Sigmoid colon (tissue), 6 donors: ENCODE measurements at regions not wholly inside any gene's neighbourhood (a gene's known extent, or its start where the extent isn't known, plus 50 kb on each side); places are given as distances from the start of the nearest gene placed in this dataset.

Source experiments
- DNase-seq: peaks from one replicate; pipeline ENCODE4 v3.0.0-alpha.2; 2019
- H3K27ac ChIP-seq, 4 donors: fragments of 200-600 bp; sonication (generic); one replicate each; pipeline ENCODE4 v1.5.1; 2016 to 2019; ENCODE audit warnings: mild to moderate bottlenecking in 1 of 4
- H3K27me3 ChIP-seq, 3 donors: fragments of 200-600 bp; sonication (generic); one replicate each; pipeline ENCODE4 v1.5.1; 2019; ENCODE audit warnings: mild to moderate bottlenecking in 1 of 3
- H3K36me3 ChIP-seq, 4 donors: fragments of 200-600 bp; sonication (generic); one replicate each; pipeline ENCODE4 v1.5.1; 2016 to 2019
- H3K4me1 ChIP-seq, 4 donors: fragments of 200-600 bp; sonication (generic); one replicate each; pipeline ENCODE4 v1.5.1; 2017 to 2019
- H3K4me3 ChIP-seq, 4 donors: fragments of 200-600 bp; sonication (generic); one replicate each; pipeline ENCODE4 v1.5.1; 2017 to 2019; ENCODE audit warnings: mild to moderate bottlenecking in 2 of 4, moderate library complexity in 1 of 4
- H3K9me3 ChIP-seq, 4 donors: fragments of 200-600 bp in 3 of 4; sonication (generic) in 3 of 4; one replicate each; pipeline versions ENCODE4 v1.5.1 to v1.6.1; 2013 to 2019
- EP300 ChIP-seq, 4 donors: sonication (generic); formaldehyde crosslinking; IDR thresholded peaks; one replicate each; pipeline ENCODE4 v1.6.1; 2017; ENCODE audit warnings: antibody characterized with exemption in 4 of 4
- POLR2A ChIP-seq, 2 donors: fragments of 450-650 bp; IDR thresholded peaks; one replicate each; pipeline ENCODE4 v1.6.1; 2016; ENCODE audit warnings: antibody characterized with exemption in 2 of 2, mild to moderate bottlenecking in 2 of 2, moderate library complexity in 2 of 2
- POLR2AphosphoS5 ChIP-seq, 4 donors: sonication (generic); formaldehyde crosslinking; IDR thresholded peaks; one replicate each; pipeline ENCODE4 v1.6.1; 2017; ENCODE audit warnings: antibody characterized with exemption in 4 of 4
- WGBS, 2 donors: extraction: QIAGEN DNeasy Blood & Tissue Kit; methylation state at CpG; one replicate each; pipeline ENCODE4 v1.1.7; 2013; 5-methylcytosine and 5-hydroxymethylcytosine counted together
- intact Hi-C: fragments of 100-400 bp; cut with DNase I; formaldehyde crosslinking; loops from one replicate; pipeline ENCODE4 v1.15.1; 2023
- TF ChIP-seq, protein P1 (sequence below), 4 experiments: fragments of 450-650 bp in 3 of 4; fragments of 200-600 bp in 1 of 4; IDR thresholded peaks; one replicate each; pipeline ENCODE4 v1.5.1; 2016 to 2019; ENCODE audit warnings: antibody characterized with exemption in 4 of 4, mild to moderate bottlenecking in 3 of 4, moderate library complexity in 2 of 4
- donor health status: healthy with polysubstance abuse.
- donor health status: healthy.

DNA sequence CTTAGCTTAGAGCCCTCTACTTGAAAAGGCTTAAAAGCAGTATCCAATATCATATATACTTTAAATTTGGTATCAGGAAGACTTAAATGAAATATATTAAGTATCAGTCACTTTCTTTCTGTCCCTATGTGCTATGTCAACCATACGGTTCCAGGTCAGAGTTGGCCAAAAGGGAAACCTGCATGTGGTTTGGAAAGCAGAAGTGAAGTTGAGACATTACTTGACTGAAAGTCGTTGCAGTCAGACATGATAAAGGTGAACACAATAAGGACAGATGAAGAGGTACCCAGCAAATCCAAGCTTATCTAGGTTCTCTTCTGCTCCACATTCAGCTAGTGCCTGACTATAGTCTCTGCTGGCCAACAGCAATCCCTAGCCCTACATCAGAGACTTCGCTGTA lies 336.8 kb downstream of the KCNA4 start:
- DNase-seq, result no peak
- no peak overlapping the region for H3K27ac ChIP-seq
- 77 to 78% methylated on average over 3 of the region's 3 CpGs for WGBS, 2 donors
- H3K27me3 ChIP-seq, result no peaks in the 10 kb centered on the region
- no peak overlapping the region for H3K4me3 ChIP-seq
- H3K4me1 ChIP-seq, result no peaks in the 10 kb centered on the region
- intact Hi-C loops, result no loop called here
- H3K9me3 ChIP-seq, result no peaks in the 10 kb centered on the region
- no peaks in the 10 kb centered on the region for H3K36me3 ChIP-seq
- TF ChIP-seq EP300 (IDR thresholded peaks at IDR 0.05) (no peak), POLR2A (IDR thresholded peaks at IDR 0.05) (no peak), POLR2AphosphoS5 (IDR thresholded peaks at IDR 0.05) (no peak)

DNA sequence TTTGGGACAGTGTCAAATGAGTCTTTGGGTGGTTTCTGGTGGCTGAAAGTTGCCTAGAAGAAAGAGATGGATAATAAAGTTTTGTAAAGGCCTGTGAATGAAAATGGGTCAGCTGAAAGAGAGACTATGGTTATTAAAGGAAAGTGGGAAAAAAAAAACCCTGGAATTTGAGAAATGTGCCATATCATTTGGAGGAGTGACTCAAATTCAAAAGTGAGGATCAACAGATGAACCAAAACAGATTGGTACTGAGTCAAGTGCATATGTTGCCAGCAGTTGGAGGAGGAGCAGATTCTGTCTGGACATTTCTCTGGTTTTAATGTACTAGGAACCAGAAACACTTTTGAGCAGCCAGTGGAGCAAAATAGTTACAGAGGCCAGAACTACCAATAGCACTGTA lies 339.8 kb downstream of the KCNA4 start:
- Histone ChIP-seq H3K4me1 (no peaks in the 10 kb centered on the region), H3K27me3 (no peaks in the 10 kb centered on the region), H3K9me3 (no peaks in the 10 kb centered on the region), H3K27ac (no peak overlapping the region), H3K36me3 (no peaks in the 10 kb centered on the region), H3K4me3 (no peak overlapping the region)
- TF ChIP-seq, protein P1, sequence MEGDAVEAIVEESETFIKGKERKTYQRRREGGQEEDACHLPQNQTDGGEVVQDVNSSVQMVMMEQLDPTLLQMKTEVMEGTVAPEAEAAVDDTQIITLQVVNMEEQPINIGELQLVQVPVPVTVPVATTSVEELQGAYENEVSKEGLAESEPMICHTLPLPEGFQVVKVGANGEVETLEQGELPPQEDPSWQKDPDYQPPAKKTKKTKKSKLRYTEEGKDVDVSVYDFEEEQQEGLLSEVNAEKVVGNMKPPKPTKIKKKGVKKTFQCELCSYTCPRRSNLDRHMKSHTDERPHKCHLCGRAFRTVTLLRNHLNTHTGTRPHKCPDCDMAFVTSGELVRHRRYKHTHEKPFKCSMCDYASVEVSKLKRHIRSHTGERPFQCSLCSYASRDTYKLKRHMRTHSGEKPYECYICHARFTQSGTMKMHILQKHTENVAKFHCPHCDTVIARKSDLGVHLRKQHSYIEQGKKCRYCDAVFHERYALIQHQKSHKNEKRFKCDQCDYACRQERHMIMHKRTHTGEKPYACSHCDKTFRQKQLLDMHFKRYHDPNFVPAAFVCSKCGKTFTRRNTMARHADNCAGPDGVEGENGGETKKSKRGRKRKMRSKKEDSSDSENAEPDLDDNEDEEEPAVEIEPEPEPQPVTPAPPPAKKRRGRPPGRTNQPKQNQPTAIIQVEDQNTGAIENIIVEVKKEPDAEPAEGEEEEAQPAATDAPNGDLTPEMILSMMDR (IDR thresholded peaks at IDR 0.05), result no peak
- TF ChIP-seq POLR2AphosphoS5 (IDR thresholded peaks at IDR 0.05) (no peak), POLR2A (IDR thresholded peaks at IDR 0.05) (no peak), EP300 (IDR thresholded peaks at IDR 0.05) (no peak)
- no peak for DNase-seq
- intact Hi-C loops, result no loop called here

DNA sequence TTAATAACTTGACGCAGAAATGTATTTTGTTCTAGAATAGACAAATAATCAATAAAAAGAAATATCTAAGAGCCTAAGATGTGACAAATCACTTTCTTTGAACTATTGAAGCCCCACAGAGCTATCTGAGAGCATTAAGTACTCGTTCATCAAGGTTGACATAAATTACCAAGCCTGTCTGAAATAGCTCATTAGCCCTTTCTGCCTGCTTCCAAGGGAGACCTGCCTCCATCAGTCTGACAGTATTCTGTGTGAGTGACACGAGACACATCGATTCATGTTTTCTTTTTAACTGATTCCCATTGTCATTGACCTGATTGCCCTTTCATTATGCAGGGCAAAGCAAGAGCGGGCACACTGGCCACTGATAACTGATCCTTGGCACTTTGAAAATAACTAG lies 347.5 kb downstream of the KCNA4 start:
- no peak overlapping the region for H3K27ac ChIP-seq
- no peak for TF ChIP-seq POLR2A (IDR thresholded peaks at IDR 0.05)
- no peak for TF ChIP-seq EP300 (IDR thresholded peaks at IDR 0.05)
- TF ChIP-seq, protein P1 (IDR thresholded peaks at IDR 0.05), result no peak
- TF ChIP-seq POLR2AphosphoS5 (IDR thresholded peaks at IDR 0.05), result no peak
- no peaks in the 10 kb centered on the region for H3K27me3 ChIP-seq
- DNase-seq, result no peak
- no peak overlapping the region for H3K4me3 ChIP-seq
- H3K9me3 ChIP-seq, result no peaks in the 10 kb centered on the region
- 59 to 74% methylated on average over 5 of the region's 5 CpGs for WGBS, 2 donors
- H3K36me3 ChIP-seq, result no peaks in the 10 kb centered on the region
- H3K4me1 ChIP-seq, result no peaks in the 10 kb centered on the region
- intact Hi-C loops, result no loop called here

DNA sequence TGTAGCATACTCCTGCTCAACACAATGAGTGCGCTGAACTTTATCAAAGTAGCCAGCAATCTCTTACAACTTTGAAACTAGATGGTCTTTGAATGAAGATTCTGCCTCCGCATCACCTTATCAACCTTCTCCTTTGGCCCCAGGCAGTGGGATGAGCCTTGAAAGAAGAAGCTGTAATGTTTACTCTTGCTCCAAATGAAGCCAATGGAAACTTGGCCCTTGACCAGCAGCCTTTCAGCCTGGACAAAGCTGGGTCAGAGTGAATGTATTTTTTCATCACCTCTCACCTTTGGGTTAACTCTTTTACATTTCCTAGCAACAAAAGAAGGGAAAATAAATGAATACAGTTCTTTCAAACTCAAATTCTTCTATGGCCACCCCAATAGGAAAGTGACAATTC lies 359.1 kb downstream of the KCNA4 start:
- H3K27ac ChIP-seq, result no peak overlapping the region
- no peak overlapping the region for H3K4me3 ChIP-seq
- WGBS, 2 donors, result 91 to 92% methylated on average over 2 of the region's 2 CpGs
- TF ChIP-seq POLR2A (IDR thresholded peaks at IDR 0.05) (no peak), EP300 (IDR thresholded peaks at IDR 0.05) (no peak)
- TF ChIP-seq, protein P1 (IDR thresholded peaks at IDR 0.05), result no peak
- peaks cover 0 to 4% (median 0%) of the 10 kb centered on the region in 4 donors for H3K9me3 ChIP-seq
- DNase-seq, result no peak
- H3K27me3 ChIP-seq, result no peaks in the 10 kb centered on the region
- intact Hi-C loops, result no loop called here
- H3K4me1 ChIP-seq, result peaks cover 0 to 14% (median 0%) of the 10 kb centered on the region in 4 donors
- H3K36me3 ChIP-seq, result no peaks in the 10 kb centered on the region

DNA sequence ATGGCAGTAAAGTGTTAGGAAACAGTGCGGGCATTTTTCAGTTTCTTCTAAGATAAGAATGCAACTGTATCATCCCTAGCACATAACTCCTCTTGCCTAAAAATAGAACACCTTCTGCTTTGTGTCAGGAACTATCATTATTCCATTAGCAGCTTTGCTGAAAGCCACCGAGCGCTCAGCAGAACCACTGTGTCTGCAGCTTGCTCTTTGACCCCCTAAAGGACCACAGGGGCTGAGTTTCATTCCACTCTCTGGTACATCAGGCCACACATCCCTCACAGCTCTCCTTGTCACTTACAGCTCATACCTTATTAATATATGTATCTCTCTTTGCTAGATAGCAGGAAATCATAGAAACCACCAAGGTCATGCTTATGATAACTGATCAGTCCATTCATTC lies 360.2 kb downstream of the KCNA4 start:
- Histone ChIP-seq H3K4me1 (peaks cover 0 to 14% (median 0%) of the 10 kb centered on the region in 4 donors), H3K27me3 (no peaks in the 10 kb centered on the region), H3K27ac (no peak overlapping the region), H3K4me3 (no peak overlapping the region), H3K36me3 (no peaks in the 10 kb centered on the region), H3K9me3 (no peaks in the 10 kb centered on the region)
- TF ChIP-seq EP300 (IDR thresholded peaks at IDR 0.05) (no peak), POLR2A (IDR thresholded peaks at IDR 0.05) (no peak), POLR2AphosphoS5 (IDR thresholded peaks at IDR 0.05) (no peak)
- TF ChIP-seq, protein P1 (IDR thresholded peaks at IDR 0.05), result no peak
- WGBS, 2 donors, result 69 to 84% methylated on average over 3 of the region's 3 CpGs
- intact Hi-C loops, result no loop called here
- DNase-seq, result no peak
